Astrocyte (in vitro differentiated cells and primary cell): ENCODE measurements at regions not wholly inside any gene's neighbourhood (a gene's known extent, or its start where the extent isn't known, plus 50 kb on each side); places are given as distances from the start of the nearest gene placed in this dataset.

Experiments
- DNase-seq: peaks from one replicate; pipeline ENCODE4 v3.0.0-alpha.2; 2010; ENCODE audit warnings: low read depth
- FAIRE-seq: peaks from 2 replicates; lab custom pipeline; 2011; peaks lifted over from hg19 to GRCh38; lab: Jason Lieb, UNC
- H2AFZ ChIP-seq: 2 replicates; pipeline ENCODE4 v1.6.0; 2012; ENCODE audit warnings: low read depth, low read length, inconsistent platforms
- H3K27ac ChIP-seq: 2 replicates; pipeline ENCODE4 v1.5.1; 2011; ENCODE audit warnings: low read depth, low read length, inconsistent platforms
- H3K27me3 ChIP-seq: 2 replicates; pipeline ENCODE4 v1.6.0; 2011; ENCODE audit warnings: low read length, inconsistent platforms; ENCODE audit not compliant: insufficient read depth
- H3K36me3 ChIP-seq: 2 replicates; pipeline ENCODE4 v1.5.1; 2011; ENCODE audit warnings: low read length, inconsistent platforms; ENCODE audit not compliant: insufficient read depth
- H3K4me1 ChIP-seq: 2 replicates; pipeline ENCODE4 v1.5.1; 2011; ENCODE audit warnings: low read length, inconsistent platforms; ENCODE audit not compliant: insufficient read depth
- H3K4me2 ChIP-seq: 2 replicates; pipeline ENCODE4 v1.6.0; 2012; ENCODE audit warnings: low read length, inconsistent platforms
- H3K4me3 ChIP-seq: 2 replicates; pipeline ENCODE4 v1.5.1; 2011; ENCODE audit warnings: low read depth, mild to moderate bottlenecking, low read length, inconsistent platforms; ENCODE audit not compliant: insufficient read depth
- H3K79me2 ChIP-seq: 2 replicates; pipeline ENCODE4 v1.6.0; 2012; ENCODE audit warnings: mild to moderate bottlenecking, low read length, inconsistent platforms; ENCODE audit not compliant: insufficient read depth
- H3K9ac ChIP-seq: 2 replicates; pipeline ENCODE4 v1.6.0; 2012; ENCODE audit warnings: mild to moderate bottlenecking, low read length, inconsistent platforms
- H3K9me3 ChIP-seq: 2 replicates; pipeline ENCODE4 v1.5.1; 2012; ENCODE audit warnings: low read depth, mild to moderate bottlenecking, low read length, inconsistent platforms; ENCODE audit not compliant: insufficient read depth
- H4K20me1 ChIP-seq: 2 replicates; pipeline ENCODE4 v1.6.0; 2012; ENCODE audit warnings: low read length, inconsistent platforms; ENCODE audit not compliant: insufficient read depth
- H3K27ac Mint-ChIP-seq: one replicate; pipeline ENCODE4 v1.8.0; 2021; ENCODE audit warnings: mild to moderate bottlenecking, mixed read lengths; ENCODE audit not compliant: unreplicated experiment
- H3K27me3 Mint-ChIP-seq: one replicate; pipeline ENCODE4 v1.8.0; 2021; ENCODE audit warnings: low read depth, mixed read lengths; ENCODE audit not compliant: unreplicated experiment
- H3K36me3 Mint-ChIP-seq: one replicate; pipeline ENCODE4 v1.8.0; 2021; ENCODE audit warnings: low read depth, mixed read lengths; ENCODE audit not compliant: unreplicated experiment
- H3K4me1 Mint-ChIP-seq: one replicate; pipeline ENCODE4 v1.8.0; 2021; ENCODE audit warnings: low read depth, mixed read lengths; ENCODE audit not compliant: unreplicated experiment
- H3K4me3 Mint-ChIP-seq: one replicate; pipeline ENCODE4 v1.8.0; 2021; ENCODE audit warnings: mild to moderate bottlenecking, moderate library complexity, mixed read lengths; ENCODE audit not compliant: unreplicated experiment
- H3K9me3 Mint-ChIP-seq: one replicate; pipeline ENCODE4 v1.8.0; 2021; ENCODE audit warnings: mild to moderate bottlenecking, mixed read lengths; ENCODE audit not compliant: unreplicated experiment
- EZH2 ChIP-seq: IDR thresholded peaks from 2 replicates; pipeline ENCODE4 v1.6.1; 2012; ENCODE audit warnings: mild to moderate bottlenecking, low read length, inconsistent platforms; ENCODE audit not compliant: insufficient read depth
- TF ChIP-seq, protein P1 (sequence below): IDR thresholded peaks from 2 replicates; pipeline ENCODE4 v1.5.1; 2011; ENCODE audit warnings: low read depth, mild to moderate bottlenecking, inconsistent platforms, low read length, moderate library complexity; ENCODE audit not compliant: insufficient read depth

DNA sequence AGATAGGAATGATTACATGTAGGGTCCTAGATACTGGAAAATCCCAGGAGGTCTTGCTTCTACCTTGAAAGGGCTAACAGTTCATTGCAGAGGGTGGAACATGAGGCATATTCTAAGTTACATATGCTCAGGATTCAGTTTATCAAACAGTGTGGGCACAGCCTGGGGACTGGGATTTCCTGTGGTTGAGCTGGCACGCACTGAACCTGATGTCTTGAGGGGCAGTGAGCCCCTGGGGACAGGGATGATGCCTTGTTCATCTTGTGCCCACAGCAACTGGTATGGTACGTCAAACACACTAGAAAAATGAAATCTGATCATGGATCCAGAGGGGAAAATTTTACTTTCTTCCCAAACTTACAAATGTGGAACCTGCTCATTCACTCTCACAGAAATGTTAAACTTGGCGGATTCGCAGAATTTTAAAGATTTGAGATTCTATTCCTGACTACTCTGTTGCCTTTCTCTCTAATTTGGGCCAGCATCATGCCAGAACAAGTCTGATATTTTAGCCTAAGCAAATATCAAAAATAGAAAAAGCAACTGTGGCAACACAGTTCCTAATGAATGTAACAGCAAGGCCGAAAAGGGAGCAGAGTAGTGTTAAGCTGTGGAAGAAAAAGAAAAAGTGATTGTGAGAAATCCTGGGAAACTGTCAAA is 68.2 kb upstream of the COL24A1 start:
- no peaks in the 10 kb centered on the region for H3K27me3 Mint-ChIP-seq
- H3K4me3 Mint-ChIP-seq, result no peak overlapping the region
- no peaks in the 10 kb centered on the region for H3K9me3 ChIP-seq
- no peak overlapping the region for H3K27ac Mint-ChIP-seq
- H2AFZ ChIP-seq, result no peak overlapping the region
- FAIRE-seq (no peak), DNase-seq (no peak)
- no peak for TF ChIP-seq EZH2
- TF ChIP-seq, protein P1, sequence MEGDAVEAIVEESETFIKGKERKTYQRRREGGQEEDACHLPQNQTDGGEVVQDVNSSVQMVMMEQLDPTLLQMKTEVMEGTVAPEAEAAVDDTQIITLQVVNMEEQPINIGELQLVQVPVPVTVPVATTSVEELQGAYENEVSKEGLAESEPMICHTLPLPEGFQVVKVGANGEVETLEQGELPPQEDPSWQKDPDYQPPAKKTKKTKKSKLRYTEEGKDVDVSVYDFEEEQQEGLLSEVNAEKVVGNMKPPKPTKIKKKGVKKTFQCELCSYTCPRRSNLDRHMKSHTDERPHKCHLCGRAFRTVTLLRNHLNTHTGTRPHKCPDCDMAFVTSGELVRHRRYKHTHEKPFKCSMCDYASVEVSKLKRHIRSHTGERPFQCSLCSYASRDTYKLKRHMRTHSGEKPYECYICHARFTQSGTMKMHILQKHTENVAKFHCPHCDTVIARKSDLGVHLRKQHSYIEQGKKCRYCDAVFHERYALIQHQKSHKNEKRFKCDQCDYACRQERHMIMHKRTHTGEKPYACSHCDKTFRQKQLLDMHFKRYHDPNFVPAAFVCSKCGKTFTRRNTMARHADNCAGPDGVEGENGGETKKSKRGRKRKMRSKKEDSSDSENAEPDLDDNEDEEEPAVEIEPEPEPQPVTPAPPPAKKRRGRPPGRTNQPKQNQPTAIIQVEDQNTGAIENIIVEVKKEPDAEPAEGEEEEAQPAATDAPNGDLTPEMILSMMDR, result no peak
- no peaks in the 10 kb centered on the region for H3K4me1 ChIP-seq
- peaks cover 14% of the 10 kb centered on the region for H3K4me1 Mint-ChIP-seq
- H3K9me3 Mint-ChIP-seq, result no peaks in the 10 kb centered on the region
- H3K36me3 Mint-ChIP-seq, result no peaks in the 10 kb centered on the region
- no peak overlapping the region for H3K4me3 ChIP-seq
- no peaks in the 10 kb centered on the region for H3K79me2 ChIP-seq
- H4K20me1 ChIP-seq, result no peaks in the 10 kb centered on the region
- no peaks in the 10 kb centered on the region for H3K36me3 ChIP-seq
- H3K27ac ChIP-seq, result no peak overlapping the region
- H3K27me3 ChIP-seq, result no peaks in the 10 kb centered on the region
- H3K4me2 ChIP-seq, result no peak overlapping the region
- no peak overlapping the region for H3K9ac ChIP-seq

DNA sequence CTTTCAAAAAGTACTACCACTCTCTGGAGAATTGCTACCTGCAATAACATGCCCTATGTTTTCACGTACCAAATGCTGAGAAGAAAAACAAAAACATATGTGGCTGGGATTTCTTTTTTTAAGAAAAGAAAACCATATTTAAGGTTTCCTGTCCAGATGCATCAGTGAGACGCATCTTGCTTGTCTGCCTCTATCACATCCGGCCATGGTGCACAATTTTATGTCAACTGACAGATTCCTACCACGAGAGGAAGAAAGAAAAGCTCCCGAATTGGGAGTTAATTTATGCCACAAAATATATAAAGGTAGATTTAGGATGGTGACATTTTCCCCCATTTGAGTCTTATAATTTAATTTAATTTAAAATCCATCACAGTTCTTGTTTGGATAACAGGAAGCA is 62.3 kb upstream of the COL24A1 start:
- no peaks in the 10 kb centered on the region for H3K9me3 Mint-ChIP-seq
- Histone ChIP-seq H3K9me3 (no peaks in the 10 kb centered on the region), H3K27ac (no peak overlapping the region), H3K4me3 (no peak overlapping the region), H3K4me2 (no peak overlapping the region), H4K20me1 (no peaks in the 10 kb centered on the region), H3K9ac (no peak overlapping the region), H3K36me3 (no peaks in the 10 kb centered on the region), H3K4me1 (no peaks in the 10 kb centered on the region), H3K27me3 (no peaks in the 10 kb centered on the region), H2AFZ (no peak overlapping the region), H3K79me2 (no peaks in the 10 kb centered on the region)
- TF ChIP-seq, protein P1, result no peak
- TF ChIP-seq EZH2, result no peak
- no peaks in the 10 kb centered on the region for H3K27me3 Mint-ChIP-seq
- no peaks in the 10 kb centered on the region for H3K36me3 Mint-ChIP-seq
- H3K27ac Mint-ChIP-seq, result no peak overlapping the region
- no peak overlapping the region for H3K4me3 Mint-ChIP-seq
- DNase-seq (no peak), FAIRE-seq (no peak)
- no peaks in the 10 kb centered on the region for H3K4me1 Mint-ChIP-seq

DNA sequence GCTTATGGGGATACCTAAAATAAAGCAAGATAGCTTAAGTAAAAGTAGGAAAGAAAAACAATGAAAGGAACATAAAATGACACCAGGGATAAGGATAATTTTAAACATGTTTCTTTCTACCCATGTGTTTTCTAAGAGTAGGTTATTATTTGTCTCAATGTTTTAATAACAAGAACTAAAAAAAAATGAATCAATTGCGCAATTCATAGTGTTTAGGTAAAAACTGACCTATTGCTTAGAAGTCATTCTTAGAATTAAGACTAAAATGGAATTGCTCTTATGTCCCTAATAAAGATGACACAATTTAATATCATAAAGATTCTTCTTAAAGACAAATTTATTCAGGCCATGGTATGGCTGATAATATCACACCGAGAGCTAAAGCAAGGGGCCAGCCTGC is 58.0 kb upstream of the COL24A1 start:
- DNase-seq (no peak), FAIRE-seq (no peak)
- Histone ChIP-seq H3K9me3 (no peaks in the 10 kb centered on the region), H3K9ac (no peak overlapping the region), H4K20me1 (no peaks in the 10 kb centered on the region), H3K27me3 (no peaks in the 10 kb centered on the region), H3K4me1 (no peaks in the 10 kb centered on the region), H2AFZ (no peak overlapping the region), H3K4me2 (no peak overlapping the region), H3K4me3 (no peak overlapping the region), H3K79me2 (no peaks in the 10 kb centered on the region), H3K27ac (no peak overlapping the region), H3K36me3 (no peaks in the 10 kb centered on the region)
- H3K27me3 Mint-ChIP-seq, result no peaks in the 10 kb centered on the region
- TF ChIP-seq, protein P1, result no peak
- TF ChIP-seq EZH2, result no peak
- no peak overlapping the region for H3K27ac Mint-ChIP-seq
- H3K4me1 Mint-ChIP-seq, result no peaks in the 10 kb centered on the region
- no peak overlapping the region for H3K4me3 Mint-ChIP-seq
- no peaks in the 10 kb centered on the region for H3K36me3 Mint-ChIP-seq
- no peaks in the 10 kb centered on the region for H3K9me3 Mint-ChIP-seq
